ENCODE measurements at regions not wholly inside any gene's neighbourhood (a gene's known extent, or its start where the extent isn't known, plus 50 kb on each side); places are given as distances from the start of the nearest gene placed in this dataset.

DNA sequence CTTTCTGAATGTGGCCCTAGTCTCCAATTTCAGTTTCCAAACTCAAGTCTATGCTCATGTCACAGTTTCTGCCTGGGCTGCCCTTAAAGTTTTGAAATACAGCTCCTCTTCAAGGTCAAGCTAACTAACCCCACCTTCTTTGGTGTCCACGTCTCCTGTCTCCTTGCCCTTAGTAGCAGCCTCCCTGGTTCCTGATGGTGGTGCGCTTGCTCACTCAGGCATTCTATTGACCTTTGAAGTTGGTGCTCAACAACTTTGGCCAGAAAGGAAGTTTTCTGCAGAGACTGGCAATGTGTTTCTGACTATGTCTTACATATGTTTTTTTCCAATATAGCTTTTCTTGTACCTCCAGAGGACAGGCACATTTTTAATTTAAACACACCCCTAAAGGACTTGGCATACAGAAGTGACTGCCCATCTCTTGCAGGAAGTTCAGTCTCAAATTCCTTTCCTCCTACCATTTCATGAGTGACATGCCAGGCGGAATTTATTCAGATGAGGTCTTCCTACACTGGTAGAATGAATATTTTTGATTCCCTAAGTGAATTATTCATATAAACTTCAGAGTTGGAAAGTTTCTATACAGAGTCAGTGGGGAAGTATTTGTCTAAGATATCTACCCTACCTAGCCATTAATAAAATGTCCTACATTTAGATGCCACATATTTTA, 364.3 kb upstream of the USP24 start:
- TF ChIP-seq, protein P1, sequence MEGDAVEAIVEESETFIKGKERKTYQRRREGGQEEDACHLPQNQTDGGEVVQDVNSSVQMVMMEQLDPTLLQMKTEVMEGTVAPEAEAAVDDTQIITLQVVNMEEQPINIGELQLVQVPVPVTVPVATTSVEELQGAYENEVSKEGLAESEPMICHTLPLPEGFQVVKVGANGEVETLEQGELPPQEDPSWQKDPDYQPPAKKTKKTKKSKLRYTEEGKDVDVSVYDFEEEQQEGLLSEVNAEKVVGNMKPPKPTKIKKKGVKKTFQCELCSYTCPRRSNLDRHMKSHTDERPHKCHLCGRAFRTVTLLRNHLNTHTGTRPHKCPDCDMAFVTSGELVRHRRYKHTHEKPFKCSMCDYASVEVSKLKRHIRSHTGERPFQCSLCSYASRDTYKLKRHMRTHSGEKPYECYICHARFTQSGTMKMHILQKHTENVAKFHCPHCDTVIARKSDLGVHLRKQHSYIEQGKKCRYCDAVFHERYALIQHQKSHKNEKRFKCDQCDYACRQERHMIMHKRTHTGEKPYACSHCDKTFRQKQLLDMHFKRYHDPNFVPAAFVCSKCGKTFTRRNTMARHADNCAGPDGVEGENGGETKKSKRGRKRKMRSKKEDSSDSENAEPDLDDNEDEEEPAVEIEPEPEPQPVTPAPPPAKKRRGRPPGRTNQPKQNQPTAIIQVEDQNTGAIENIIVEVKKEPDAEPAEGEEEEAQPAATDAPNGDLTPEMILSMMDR (conservative IDR thresholded peaks at IDR 0.05 in 1 of 2, IDR thresholded peaks at IDR 0.05 in 1 of 2; ENCODE audit: extremely low read depth in 1 of 2, insufficient read depth in 1 of 2, low read depth in 1 of 2, low read length in 2 of 2): no peak
- no peak for TF ChIP-seq EZH2 (IDR thresholded peaks at IDR 0.05; ENCODE audit: borderline replicate concordance, low read length)

All from mammary epithelial cell (primary cell).